ENCODE measurements at regions not wholly inside any gene's neighbourhood (a gene's known extent, or its start where the extent isn't known, plus 50 kb on each side); places are given as distances from the start of the nearest gene placed in this dataset.

DNA sequence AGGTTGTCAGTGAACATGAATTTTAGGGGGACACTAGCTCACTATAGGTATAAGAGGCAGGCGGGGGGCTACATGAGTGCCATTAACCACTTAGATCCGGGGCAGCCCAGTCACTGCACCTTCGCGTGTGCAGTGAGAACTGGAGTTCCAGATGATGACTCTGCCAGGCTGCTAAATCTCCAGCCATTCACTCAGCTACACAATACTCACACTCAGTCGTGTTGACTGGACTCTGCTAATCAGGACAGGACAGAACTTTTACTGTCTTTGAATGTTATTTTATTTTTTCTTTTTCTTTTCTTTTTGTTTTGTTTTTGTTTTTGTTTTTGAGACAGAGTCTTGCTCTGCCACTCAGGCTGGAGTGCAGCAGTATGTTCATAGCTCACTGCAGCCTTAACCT is 465.6 kb downstream of the AACS start:
- no peak overlapping the region for H3K9ac ChIP-seq (ENCODE audit: low read length)

DNA sequence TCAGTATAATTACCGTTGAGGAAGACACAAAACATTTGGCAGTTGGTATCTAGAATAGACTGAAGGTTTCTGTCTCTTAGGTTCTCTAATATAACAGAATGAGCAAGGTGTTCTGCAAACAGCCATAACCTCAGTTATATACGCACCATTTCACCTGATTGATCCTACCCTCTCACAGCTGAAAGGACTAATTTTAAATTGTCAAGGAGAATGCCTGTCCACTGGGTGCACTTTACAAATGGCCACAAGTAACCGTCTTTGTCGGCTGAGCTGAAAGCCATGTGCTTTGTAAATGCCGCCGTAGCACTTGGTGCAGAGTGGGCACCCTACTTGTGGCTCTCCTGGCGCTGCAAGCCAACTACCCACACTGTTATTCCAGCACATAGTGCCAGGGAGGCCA is 466.3 kb downstream of the AACS start:
- Histone ChIP-seq H2AFZ (ENCODE audit: low read depth, low read length) (no peak overlapping the region), H3K9me3 (ENCODE audit: low read length) (no peaks in the 10 kb centered on the region), H3K79me2 (replicated peaks; ENCODE audit: insufficient read depth, low read length) (no peaks in the 10 kb centered on the region), H3K4me2 (ENCODE audit: low read length) (no peak overlapping the region), H3K27me3 (ENCODE audit: insufficient read depth, low read depth, low read length) (no peaks in the 10 kb centered on the region), H3K9me2 (ENCODE audit: insufficient read depth, low read length) (no peaks in the 10 kb centered on the region), H3K36me3 (ENCODE audit: insufficient read depth, low read length) (no peaks in the 10 kb centered on the region), H3K9ac (ENCODE audit: low read length) (no peak overlapping the region), H4K20me1 (ENCODE audit: insufficient read depth) (no peaks in the 10 kb centered on the region), H3F3A (ENCODE audit: insufficient read depth, low read length, poor library complexity, severe bottlenecking) (no peaks in the 10 kb centered on the region), H3K27ac (ENCODE audit: low read length) (no peak overlapping the region), H3K4me3 (ENCODE audit: low read length) (no peak overlapping the region)
- no peak for TF ChIP-seq EP300 (conservative IDR thresholded peaks at IDR 0.05; ENCODE audit: poor library complexity, severe bottlenecking)
- TF ChIP-seq SMC3 (conservative IDR thresholded peaks at IDR 0.05; ENCODE audit: poor library complexity): no peak
- no peak for TF ChIP-seq MXI1 (conservative IDR thresholded peaks at IDR 0.05; ENCODE audit: poor library complexity, severe bottlenecking)
- TF ChIP-seq, protein P1, sequence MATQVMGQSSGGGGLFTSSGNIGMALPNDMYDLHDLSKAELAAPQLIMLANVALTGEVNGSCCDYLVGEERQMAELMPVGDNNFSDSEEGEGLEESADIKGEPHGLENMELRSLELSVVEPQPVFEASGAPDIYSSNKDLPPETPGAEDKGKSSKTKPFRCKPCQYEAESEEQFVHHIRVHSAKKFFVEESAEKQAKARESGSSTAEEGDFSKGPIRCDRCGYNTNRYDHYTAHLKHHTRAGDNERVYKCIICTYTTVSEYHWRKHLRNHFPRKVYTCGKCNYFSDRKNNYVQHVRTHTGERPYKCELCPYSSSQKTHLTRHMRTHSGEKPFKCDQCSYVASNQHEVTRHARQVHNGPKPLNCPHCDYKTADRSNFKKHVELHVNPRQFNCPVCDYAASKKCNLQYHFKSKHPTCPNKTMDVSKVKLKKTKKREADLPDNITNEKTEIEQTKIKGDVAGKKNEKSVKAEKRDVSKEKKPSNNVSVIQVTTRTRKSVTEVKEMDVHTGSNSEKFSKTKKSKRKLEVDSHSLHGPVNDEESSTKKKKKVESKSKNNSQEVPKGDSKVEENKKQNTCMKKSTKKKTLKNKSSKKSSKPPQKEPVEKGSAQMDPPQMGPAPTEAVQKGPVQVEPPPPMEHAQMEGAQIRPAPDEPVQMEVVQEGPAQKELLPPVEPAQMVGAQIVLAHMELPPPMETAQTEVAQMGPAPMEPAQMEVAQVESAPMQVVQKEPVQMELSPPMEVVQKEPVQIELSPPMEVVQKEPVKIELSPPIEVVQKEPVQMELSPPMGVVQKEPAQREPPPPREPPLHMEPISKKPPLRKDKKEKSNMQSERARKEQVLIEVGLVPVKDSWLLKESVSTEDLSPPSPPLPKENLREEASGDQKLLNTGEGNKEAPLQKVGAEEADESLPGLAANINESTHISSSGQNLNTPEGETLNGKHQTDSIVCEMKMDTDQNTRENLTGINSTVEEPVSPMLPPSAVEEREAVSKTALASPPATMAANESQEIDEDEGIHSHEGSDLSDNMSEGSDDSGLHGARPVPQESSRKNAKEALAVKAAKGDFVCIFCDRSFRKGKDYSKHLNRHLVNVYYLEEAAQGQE (IDR thresholded peaks at IDR 0.05; ENCODE audit: borderline replicate concordance): no peak
- no peak for TF ChIP-seq EZH2 (IDR thresholded peaks at IDR 0.05; ENCODE audit: borderline replicate concordance, insufficient read depth, low read length, poor library complexity, severe bottlenecking)
- no peak for TF ChIP-seq POLR2AphosphoS5 (IDR thresholded peaks at IDR 0.05)

More for the DNA sequence above, 465.6 kb downstream of the AACS start:
- no peaks in the 10 kb centered on the region for H3F3A ChIP-seq (ENCODE audit: insufficient read depth, low read length, poor library complexity, severe bottlenecking)
- TF ChIP-seq TAF1 (IDR thresholded peaks at IDR 0.05; ENCODE audit: low read depth) (no peak), EP300 (conservative IDR thresholded peaks at IDR 0.05; ENCODE audit: poor library complexity, severe bottlenecking) (no peak), MXI1 (conservative IDR thresholded peaks at IDR 0.05; ENCODE audit: poor library complexity, severe bottlenecking) (no peak), POLR2AphosphoS5 (IDR thresholded peaks at IDR 0.05) (no peak), EZH2 (IDR thresholded peaks at IDR 0.05; ENCODE audit: borderline replicate concordance, insufficient read depth, low read length, poor library complexity, severe bottlenecking) (no peak), RAD21 (conservative IDR thresholded peaks at IDR 0.05) (no peak), SMC3 (conservative IDR thresholded peaks at IDR 0.05; ENCODE audit: poor library complexity) (no peak)
- TF ChIP-seq, protein P1 (IDR thresholded peaks at IDR 0.05; ENCODE audit: borderline replicate concordance): no peak
- TF ChIP-seq, protein P2, sequence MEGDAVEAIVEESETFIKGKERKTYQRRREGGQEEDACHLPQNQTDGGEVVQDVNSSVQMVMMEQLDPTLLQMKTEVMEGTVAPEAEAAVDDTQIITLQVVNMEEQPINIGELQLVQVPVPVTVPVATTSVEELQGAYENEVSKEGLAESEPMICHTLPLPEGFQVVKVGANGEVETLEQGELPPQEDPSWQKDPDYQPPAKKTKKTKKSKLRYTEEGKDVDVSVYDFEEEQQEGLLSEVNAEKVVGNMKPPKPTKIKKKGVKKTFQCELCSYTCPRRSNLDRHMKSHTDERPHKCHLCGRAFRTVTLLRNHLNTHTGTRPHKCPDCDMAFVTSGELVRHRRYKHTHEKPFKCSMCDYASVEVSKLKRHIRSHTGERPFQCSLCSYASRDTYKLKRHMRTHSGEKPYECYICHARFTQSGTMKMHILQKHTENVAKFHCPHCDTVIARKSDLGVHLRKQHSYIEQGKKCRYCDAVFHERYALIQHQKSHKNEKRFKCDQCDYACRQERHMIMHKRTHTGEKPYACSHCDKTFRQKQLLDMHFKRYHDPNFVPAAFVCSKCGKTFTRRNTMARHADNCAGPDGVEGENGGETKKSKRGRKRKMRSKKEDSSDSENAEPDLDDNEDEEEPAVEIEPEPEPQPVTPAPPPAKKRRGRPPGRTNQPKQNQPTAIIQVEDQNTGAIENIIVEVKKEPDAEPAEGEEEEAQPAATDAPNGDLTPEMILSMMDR (IDR thresholded peaks at IDR 0.05; ENCODE audit: poor library complexity, severe bottlenecking): no peak
- no peaks in the 10 kb centered on the region for H3K27me3 ChIP-seq (ENCODE audit: insufficient read depth, low read depth, low read length)
- no peak overlapping the region for H3K4me3 ChIP-seq (ENCODE audit: low read length)
- H3K79me2 ChIP-seq (replicated peaks; ENCODE audit: insufficient read depth, low read length): no peaks in the 10 kb centered on the region
- H2AFZ ChIP-seq (ENCODE audit: low read depth, low read length): no peak overlapping the region
- H3K9me2 ChIP-seq (ENCODE audit: insufficient read depth, low read length): no peaks in the 10 kb centered on the region
- H3K27ac ChIP-seq (ENCODE audit: low read length): no peak overlapping the region
- H4K20me1 ChIP-seq (ENCODE audit: insufficient read depth): no peaks in the 10 kb centered on the region
- no peaks in the 10 kb centered on the region for H3K36me3 ChIP-seq (ENCODE audit: insufficient read depth, low read length)
- H3K9me3 ChIP-seq (ENCODE audit: low read length): no peaks in the 10 kb centered on the region
- H3K4me2 ChIP-seq (ENCODE audit: low read length): no peak overlapping the region
